NCI-H128 (cell line): ENCODE measurements at regions not wholly inside any gene's neighbourhood (a gene's known extent, or its start where the extent isn't known, plus 50 kb on each side); places are given as distances from the start of the nearest gene placed in this dataset.

Source experiments
- DNase-seq: peaks from one replicate; lab custom pipeline; 2025; ENCODE audit not compliant: unreplicated experiment; lab: John Stamatoyannopoulos, UW

DNA sequence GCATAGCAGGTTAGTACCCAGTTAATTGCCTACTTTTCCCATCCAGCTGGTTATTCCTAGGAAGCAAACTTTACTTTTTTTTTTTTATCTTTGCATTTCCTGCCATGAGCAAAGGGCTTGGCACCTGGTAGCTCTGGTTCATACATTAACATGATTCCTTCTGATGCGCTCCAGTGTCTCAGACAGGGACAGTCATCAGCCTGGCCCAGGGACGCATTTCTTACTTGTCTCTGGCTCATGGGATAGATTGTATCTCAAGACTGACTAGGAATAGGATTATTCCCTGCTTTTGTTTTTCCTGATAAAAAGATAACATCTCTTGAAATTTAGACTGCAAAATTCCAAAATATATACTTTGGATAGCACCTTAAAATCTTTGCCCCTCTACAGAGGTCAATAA, 571.5 kb upstream of the TENM3 start:
- no peak for DNase-seq

DNA sequence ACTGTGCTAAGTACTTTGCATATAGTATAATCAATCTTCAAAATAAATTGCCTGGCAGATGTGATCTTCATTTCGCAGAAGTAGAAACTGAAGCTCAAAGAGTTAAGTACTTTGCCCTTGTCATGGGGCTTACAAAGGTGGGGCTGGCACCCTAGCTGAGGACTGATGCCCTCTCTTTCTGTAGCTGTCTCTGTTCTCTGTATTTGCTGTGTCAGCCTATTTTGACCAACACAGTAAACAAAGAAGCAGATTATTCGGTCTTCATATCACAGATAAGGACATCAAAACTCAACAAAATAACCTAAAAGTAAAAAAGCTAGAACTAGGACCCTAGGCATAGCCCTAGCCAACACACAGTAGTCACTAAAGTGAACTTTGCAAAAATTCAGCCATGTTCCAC, 570.5 kb upstream of the TENM3 start:
- DNase-seq: no peak

DNA sequence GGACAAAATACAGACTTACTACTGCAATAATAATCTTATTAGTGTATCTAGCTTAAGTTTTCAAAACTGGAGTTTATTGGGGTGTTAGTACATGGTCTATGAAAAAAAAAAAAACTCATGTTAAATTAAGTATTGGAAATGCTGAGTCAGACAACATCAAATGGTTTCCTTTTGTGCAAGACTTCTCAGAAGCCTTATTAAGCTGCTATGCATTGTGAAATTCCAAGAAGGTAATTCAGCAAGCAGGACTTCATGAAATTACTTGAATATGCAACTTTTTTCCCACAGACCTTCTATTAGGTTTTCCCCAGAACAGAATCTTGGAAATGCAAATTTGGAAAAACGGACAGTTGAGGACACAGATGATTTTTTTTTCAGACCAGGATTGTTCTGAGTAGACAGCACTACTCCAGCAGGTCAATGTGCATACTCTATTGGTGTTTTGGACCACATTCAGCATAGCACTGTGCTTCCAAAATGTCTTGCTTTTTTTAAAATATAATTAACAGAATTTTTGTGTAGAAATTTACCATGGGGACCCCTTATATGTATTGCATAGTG, 568.8 kb upstream of the TENM3 start:
- no peak for DNase-seq

DNA sequence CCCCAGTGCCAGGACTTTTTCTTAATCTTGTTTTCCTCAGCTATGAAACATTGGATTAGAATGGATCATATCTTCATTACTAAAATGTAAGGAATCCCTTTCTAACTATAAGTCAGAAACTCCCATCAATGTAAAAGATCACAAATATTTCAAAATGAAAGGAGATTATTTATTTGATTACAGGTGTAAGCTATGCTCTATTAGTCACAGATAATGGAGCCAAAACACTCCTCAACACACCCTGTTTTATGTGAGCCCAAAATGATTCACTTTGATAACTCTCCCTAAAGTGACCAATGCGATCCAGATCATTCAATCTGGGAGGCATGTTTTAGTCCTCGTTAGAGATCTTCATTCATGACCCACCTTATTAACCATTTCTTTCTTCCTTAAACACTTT, 566.7 kb upstream of the TENM3 start:
- DNase-seq: no peak

DNA sequence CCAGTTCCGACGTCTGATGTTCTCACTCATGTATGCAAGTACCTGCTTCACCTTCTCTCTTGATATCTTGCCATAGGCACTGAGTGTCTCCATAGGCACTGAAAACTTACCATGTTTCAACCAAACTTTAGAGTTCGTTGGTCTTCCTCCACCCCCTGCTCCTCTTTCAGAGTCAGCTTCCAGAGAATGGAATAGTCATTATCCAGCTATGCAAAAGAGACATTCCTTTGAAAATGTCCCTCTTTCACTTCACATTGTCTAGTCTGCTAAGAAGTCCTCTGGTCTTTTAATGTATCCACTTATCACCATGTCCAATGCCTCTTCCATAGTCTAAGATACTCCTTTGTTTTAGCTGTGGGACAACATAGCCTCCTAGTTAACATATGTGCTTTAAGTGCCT, 566.0 kb upstream of the TENM3 start:
- no peak for DNase-seq

DNA sequence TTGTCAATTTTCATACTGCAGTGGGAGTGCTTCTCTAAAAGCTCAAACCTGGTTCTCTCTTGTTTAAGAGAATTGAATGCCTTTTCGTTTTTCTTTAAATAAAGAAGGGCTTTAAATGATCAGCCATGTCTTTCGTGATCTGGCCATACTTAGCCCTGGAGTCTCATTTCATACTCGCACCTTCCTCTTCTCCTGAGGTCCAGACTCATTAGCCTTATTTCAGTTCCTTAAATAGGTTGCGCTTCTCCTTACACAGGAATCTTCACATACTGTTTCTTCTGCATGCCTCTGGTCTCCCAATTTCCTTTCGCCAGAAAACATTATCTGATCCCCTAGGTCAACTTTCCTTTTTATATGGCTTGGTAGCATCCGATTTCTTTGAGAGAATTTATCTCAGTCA, 565.6 kb upstream of the TENM3 start:
- DNase-seq: no peak

DNA sequence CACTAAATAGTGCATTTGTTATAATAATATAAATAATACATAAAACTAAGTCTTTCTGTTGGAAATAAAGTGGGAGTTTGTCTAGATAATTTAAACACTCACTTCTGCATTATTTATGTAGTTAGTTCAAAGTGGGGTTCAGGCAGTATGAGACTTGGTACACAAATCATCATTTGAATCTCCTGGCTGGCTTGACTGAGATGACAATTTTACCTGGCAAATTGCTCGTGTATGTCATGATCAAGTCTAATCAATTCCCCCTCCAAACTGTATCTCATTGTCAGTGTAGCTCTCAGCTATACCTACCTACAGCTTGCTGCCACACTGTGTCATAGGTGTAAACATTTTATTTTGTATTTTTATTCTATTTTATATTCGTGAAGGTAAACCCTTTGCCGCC, 563.4 kb upstream of the TENM3 start:
- no peak for DNase-seq

DNA sequence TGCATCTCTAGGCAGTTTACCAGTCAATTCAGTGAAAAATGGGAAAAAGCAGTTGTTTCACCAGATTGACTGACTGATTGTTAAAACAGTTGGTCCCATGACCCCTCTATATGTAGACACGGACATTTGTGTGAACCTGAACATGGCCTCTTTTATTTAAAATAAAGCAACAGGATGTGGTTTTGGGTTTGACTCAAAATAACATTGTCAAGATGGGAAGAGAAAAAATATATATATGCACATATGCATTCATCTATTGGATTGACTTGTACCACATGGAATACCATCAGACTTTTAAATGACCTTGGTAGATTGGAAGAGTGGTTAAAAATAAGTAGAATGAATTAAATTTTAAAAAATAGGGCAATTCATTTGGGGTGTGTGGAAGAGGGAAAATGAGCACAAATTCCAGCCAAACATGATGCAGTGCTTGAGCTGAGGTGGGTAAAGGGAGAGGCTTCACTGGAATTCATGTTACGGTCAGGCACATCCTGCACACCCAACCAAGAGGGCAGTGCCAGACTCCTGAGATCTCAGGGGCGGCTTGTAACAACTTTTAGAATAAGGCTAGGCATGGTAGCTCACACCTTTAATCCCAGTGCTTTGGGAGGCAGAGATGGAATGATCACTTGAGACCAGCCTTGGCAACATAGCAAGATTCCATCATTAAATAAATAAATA, 560.7 kb upstream of the TENM3 start:
- no peak for DNase-seq

DNA sequence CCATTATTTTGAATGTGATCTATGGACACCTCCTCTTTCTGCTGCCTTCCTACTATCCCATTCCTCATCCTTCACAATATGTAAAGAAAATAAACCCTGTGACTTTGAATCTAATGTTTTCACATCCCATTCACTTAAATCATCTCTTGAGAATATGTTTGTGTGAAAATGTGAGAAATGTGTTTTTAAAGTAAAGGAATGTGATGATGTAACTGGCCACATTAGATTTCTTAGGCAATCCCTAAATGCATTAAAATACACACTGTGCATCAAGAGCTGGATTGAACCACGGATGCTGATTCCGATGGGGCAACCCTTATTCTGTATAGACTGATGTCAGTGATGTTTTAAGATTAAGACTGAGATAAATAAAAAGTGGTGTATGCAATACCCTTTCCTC, 558.9 kb upstream of the TENM3 start:
- no peak for DNase-seq

DNA sequence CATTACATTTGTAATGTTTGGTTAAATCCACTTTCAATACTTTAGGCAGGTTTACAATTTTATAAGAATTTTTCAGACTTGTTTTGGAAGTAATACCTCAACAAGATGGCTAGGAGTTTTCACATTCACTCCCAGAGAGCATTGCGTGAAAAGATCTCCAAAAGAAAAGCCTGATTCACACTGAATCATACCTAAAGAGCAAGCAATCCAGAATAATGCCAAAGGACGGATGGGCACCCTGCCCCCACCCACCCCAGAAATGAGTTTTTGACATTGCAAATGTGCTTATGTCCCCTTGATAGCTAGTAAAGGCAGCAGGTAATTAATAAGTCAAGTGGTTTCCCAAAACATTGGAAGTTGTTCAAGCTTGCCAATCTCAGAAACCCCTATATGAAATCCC, 557.7 kb upstream of the TENM3 start:
- DNase-seq: no peak

DNA sequence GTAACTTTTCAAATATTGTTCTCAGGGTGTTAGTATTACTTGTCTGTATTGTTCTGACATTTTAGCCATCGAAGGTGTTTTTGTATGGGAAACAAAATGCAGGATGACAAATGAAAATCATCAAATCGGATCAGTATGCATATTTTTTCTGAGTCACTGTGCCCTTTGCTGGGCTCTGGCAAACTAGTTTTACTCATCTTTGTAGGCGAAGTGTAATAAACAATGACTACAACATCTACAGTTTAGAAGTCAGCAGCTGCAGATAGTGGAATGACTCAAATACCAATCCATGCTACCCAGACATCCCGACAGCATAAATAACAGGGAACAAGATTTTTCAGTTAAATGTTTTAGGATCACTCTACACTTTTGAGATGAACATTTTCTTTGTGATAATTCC, 557.3 kb upstream of the TENM3 start:
- no peak for DNase-seq

DNA sequence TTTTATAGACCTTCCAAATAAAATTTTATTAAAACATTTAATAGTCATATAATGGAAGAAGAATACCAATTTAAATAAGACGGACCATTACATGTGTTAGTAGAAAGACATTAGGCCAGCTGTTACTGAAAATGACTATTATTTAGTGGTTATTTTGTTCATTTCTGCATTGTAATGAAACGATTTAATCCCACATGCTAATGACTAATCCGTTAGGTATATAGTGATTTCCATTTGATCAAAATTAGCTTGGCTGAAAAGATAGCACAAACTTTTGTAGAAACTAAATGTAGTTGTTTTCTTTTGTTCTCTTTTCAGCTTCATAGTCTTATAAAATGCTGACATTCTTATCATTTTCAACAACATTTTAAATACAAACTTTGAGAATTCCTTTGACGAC, 556.1 kb upstream of the TENM3 start:
- DNase-seq: no peak

DNA sequence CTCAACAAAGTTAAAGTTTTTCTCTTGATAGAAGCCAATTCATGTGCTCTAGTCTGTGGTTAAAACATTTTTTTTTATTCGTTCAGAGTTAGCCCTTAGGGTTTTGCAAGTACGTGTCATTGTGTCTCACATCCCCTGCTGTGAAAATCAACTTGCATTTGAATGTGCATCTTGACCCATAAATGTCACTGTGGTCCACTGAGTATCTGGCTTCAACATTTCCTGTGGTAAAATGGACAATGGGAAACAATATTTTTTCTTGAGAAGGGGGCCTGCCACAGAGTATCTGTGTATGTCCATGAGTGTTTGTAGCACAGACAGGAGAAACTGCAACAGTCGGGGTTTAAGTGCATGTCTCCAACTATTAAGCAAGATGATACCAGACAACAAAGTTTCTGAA, 554.8 kb upstream of the TENM3 start:
- DNase-seq: no peak

DNA sequence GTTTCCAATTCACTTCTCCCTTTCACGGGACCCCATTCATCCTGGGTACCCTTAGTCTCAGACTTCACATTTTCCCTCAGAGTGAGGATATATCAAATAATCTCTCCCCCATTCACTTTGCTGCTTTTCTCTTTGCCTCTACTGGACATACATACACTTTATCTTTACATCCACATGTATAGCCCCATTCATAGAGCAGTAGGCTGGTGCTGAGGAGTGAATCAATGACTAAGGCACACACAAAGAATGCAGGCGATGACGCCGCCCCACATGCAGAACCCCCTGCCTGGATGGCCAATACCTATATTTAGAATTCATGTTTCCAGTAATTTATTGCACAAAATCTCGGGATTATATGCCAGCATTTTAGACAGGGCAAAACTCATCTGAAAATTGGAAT, 554.3 kb upstream of the TENM3 start:
- DNase-seq: no peak

DNA sequence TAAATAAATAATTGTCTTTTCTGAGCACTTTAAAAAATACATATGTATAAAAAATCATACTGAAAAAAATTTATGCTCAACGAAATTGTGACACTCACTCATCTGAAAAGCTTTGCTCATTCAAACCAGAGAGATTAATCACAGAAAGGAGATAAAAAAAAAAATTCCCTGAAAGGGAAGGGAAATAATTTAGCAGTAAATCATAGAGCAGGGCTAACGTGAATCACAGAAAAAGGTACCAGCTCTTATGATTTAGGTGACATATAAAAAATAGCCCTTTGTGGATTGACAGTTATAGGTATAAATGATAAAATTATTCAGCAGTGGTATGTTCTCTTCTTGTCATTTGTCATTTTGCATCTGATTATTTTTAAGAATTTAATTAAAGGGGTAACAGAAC, 552.7 kb upstream of the TENM3 start:
- DNase-seq: no peak

DNA sequence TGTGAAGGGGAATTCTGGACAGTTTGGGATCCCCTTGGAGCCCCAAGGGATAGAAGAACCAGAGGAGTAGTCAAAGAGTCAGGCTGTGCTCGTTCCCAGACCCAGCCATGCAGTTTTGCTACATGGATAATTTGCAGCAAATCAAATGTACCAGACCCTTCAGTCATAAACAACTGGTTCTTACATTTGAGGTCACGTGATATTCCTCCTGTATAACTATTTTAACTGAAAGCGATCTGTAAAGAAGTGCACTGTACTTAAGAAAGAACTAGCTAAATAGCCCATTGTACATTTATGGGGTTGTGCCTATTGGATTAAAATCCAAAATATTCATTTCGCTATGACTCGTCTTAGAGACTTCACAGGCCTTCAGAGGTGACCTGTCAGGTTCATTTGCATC, 550.2 kb upstream of the TENM3 start:
- no peak for DNase-seq

DNA sequence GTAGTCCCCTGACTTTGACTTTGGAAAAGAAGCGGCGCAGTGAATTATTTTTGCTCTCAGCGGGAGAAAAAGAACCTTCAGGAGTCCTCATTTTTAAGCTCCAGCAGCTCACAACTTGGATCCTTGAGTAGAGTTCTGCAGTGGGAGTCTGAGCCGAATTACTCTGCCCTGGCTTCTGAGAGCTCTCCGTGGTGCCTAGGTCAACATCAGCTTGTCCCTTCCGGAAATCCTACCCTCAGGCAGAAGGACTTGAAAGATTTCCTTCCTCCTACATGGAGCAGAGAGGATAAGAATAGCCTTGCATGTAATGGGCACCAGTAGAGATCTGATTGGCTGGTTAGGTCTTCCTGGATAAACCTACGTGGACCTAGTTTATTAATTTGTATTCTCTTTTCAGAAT, 549.7 kb upstream of the TENM3 start:
- DNase-seq: no peak

DNA sequence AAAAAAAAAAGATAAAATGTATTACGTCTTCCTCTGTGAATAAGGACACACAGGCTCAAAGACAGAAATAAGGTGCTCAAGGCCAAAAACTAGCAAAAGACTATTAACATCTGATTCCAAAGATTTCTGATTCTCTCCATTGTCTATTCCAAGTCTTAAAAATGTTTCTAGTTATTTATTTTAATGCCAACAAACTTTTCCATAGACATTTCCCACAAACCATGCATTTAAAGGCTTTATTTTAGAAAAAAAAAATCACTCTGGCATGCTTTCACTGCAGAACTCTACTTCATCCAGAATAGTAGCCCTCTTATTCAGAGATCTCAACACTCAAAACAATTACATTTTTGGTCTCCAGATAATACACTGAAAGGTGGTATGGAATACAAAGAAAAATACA, 545.0 kb upstream of the TENM3 start:
- DNase-seq: no peak

DNA sequence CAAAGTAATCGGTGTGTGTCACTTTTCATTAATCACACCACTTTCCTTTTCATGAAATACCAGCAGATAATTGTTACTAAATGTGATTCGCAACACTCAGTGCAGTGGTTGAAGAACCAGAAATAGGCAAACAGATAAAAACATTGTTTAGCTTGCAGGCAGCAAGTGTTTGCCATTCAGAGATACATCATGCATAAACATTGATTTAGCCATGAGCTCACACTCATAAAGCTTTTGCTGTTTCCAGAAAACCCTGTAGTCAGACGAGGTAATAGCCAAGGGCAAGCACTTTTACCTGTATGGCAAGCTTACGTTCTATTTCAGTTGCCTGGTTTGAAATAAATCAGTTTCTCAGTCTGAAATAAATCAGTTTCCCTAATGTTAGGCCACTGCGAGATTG, 542.0 kb upstream of the TENM3 start:
- DNase-seq: no peak

DNA sequence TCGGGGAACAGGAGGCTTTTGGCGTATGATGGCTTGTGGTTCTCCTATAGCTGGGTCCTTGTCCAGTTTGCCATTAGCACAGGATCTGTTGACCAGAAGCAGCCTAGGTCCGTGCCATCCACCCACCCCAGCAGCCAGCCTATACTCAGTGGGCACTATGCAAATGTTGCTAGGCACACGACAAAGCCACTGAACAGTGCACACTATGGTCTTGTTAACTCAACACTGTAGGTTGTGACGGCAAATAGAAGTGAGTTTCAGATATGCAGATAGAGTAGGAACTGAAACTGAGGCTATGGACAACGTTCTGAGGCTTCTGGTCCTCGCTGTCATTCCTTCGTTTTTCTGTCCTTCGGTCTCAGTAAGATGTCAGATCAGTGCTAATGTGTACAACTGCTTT, 541.3 kb upstream of the TENM3 start:
- DNase-seq: no peak

DNA sequence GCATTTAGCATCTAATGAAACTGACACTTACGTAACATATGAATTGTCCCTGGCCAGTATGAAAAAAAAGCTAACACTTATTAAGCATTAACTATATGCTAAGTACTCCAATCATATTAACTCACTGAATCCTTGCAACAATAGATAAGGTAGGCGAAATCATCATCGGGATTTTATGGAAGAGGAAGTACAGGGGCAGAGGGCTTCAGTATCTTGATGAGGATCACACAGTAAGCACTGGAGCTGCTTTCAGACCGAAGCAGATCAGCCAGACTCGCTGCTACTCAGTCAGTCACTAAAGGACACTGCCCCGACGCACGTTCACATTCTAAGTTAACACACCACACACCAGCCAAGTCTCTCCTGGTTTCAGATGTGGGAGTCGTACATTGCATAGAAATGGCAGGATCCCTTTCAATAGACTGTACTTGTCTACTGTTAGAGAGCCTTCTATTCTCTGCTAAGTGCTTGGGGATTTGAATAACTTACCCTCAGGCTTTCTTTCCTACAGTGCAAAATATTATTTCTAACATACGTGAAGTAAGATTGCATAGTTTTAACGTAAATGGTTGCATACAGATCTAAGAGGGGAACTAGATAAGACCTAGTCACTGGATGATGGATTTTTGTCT, 540.2 kb upstream of the TENM3 start:
- DNase-seq: no peak

DNA sequence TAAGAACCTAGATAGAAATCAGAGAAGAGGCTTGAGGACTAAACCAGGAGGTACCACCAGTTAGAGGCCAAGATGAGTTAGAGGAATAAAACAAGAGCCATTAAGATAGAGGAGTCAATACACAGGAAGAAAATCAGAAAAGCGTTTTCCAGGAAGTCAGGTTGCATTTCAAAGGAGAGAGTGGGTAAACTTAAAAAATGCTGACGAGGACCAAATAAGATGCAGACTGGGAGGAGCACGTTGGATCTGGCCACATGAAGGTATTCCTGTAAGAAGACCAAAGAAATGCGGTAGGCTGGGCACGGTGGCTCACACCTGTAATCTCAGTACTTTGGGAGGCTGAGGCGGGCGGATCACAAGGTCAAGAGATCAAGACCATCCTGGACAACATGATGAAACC, 533.1 kb upstream of the TENM3 start:
- DNase-seq: no peak

DNA sequence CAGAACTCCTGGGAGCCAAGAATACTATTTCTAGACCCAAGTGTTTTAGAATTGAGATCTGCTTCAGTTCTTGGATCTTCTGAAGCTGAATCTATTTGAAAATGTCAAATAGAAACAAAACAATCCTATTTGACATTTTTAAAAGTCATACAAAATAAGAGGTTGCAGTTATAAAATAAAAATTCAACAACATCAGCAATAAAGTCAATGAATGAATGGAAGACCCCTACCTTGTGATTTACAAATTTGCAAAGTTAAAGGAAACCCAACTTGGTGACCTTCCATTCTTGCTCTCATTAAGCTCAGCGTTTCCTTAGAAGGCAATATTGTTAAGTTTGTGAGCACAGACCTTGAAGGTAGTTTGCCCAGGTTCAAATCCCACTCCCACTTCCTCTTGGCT, 531.8 kb upstream of the TENM3 start:
- no peak for DNase-seq
